HT-29 (cell line): ENCODE measurements at regions not wholly inside any gene's neighbourhood (a gene's known extent, or its start where the extent isn't known, plus 50 kb on each side); places are given as distances from the start of the nearest gene placed in this dataset.

Experiments used
- DNase-seq: peaks from one replicate; pipeline ENCODE4 v3.0.0-alpha.2; 2015; ENCODE audit warnings: low spot score

GRCh38 chr3:182252802-182253201 lies 540.5 kb upstream of the ATP11B start:
- no peak for DNase-seq

- no peak for DNase-seq
These were observed 538.1 kb upstream of the ATP11B start for GRCh38 chr3:182255158-182255557.

- no peak for DNase-seq
These were observed 535.9 kb upstream of the ATP11B start for GRCh38 chr3:182257361-182257760.

- peak; percentile 75 for DNase-seq
These were observed 534.6 kb upstream of the ATP11B start for GRCh38 chr3:182258538-182259177.

- no peak for DNase-seq
These were observed 533.7 kb upstream of the ATP11B start for GRCh38 chr3:182259579-182259978.

- DNase-seq = no peak
These were observed 532.3 kb upstream of the ATP11B start for GRCh38 chr3:182261041-182261440.

- DNase-seq = peak; percentile 28
These were observed 524.6 kb upstream of the ATP11B start for GRCh38 chr3:182268711-182269110.

- no peak for DNase-seq
These were observed 516.8 kb upstream of the ATP11B start for GRCh38 chr3:182276512-182276911.

- peak; percentile 88 for DNase-seq
These were observed 508.5 kb upstream of the ATP11B start for GRCh38 chr3:182284793-182285192.

GRCh38 chr3:182292591-182292990 lies 500.7 kb upstream of the ATP11B start:
- DNase-seq = peak; percentile 40

- no peak for DNase-seq
These were observed 499.0 kb upstream of the ATP11B start for GRCh38 chr3:182294256-182294655.

GRCh38 chr3:182294696-182295095 lies 498.6 kb upstream of the ATP11B start:
- no peak for DNase-seq

GRCh38 chr3:182300266-182300665 lies 493.0 kb upstream of the ATP11B start:
- DNase-seq = no peak

GRCh38 chr3:182303169-182303568 lies 490.1 kb upstream of the ATP11B start:
- peak; percentile 78 for DNase-seq

GRCh38 chr3:182305881-182306665 lies 487.2 kb upstream of the ATP11B start:
- DNase-seq = no peak

GRCh38 chr3:182308328-182308727 lies 485.0 kb upstream of the ATP11B start:
- DNase-seq = no peak

- DNase-seq = peak; percentile 32
These were observed 484.2 kb upstream of the ATP11B start for GRCh38 chr3:182309120-182309519.

- no peak for DNase-seq
These were observed 478.0 kb upstream of the ATP11B start for GRCh38 chr3:182315313-182315712.

- DNase-seq = no peak
These were observed 470.1 kb upstream of the ATP11B start for GRCh38 chr3:182323126-182323700.

- no peak for DNase-seq
These were observed 469.4 kb upstream of the ATP11B start for GRCh38 chr3:182323898-182324297.

GRCh38 chr3:182325213-182325950 lies 467.9 kb upstream of the ATP11B start:
- no peak for DNase-seq

- no peak for DNase-seq
These were observed 466.1 kb upstream of the ATP11B start for GRCh38 chr3:182327196-182327681.
